ENCODE measurements at regions not wholly inside any gene's neighbourhood (a gene's known extent, or its start where the extent isn't known, plus 50 kb on each side); places are given as distances from the start of the nearest gene placed in this dataset.

DNA sequence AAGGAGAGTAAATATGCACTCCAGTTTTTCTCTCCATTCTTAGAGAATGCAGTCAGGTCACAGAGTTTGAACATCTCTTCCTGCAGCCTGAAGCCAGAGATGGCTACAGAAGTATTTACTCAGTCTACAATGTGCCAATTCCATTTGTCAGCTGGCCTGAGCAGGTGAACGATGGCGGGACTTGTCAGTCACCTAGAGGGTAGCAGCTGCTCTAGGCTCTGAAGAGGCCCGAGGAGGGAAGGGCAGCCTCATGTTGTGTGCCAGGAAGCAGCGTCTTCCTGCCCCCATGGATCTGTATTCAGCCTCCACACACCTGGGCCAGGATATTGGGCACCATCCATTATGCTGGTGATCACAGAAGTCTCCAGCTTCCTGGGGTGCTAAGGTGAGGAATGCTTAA is 316.7 kb upstream of the CHAC2 start:
- TF ChIP-seq NR2C1 (IDR thresholded peaks at IDR 0.05) = no peak
- TF ChIP-seq SREBF2 (IDR thresholded peaks at IDR 0.05; ENCODE audit: low read length) = no peak
- no peak for TF ChIP-seq TAF1 (IDR thresholded peaks at IDR 0.05; ENCODE audit: borderline replicate concordance, low read depth, low read length)
- TF ChIP-seq, protein P1, sequence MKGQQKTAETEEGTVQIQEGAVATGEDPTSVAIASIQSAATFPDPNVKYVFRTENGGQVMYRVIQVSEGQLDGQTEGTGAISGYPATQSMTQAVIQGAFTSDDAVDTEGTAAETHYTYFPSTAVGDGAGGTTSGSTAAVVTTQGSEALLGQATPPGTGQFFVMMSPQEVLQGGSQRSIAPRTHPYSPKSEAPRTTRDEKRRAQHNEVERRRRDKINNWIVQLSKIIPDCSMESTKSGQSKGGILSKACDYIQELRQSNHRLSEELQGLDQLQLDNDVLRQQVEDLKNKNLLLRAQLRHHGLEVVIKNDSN (IDR thresholded peaks at IDR 0.05; ENCODE audit: borderline replicate concordance, extremely low read length, insufficient read depth, low read depth, low read length) = no peak
- TF ChIP-seq GABPA (IDR thresholded peaks at IDR 0.05; ENCODE audit: low read depth) = no peak
- TF ChIP-seq, protein P2, sequence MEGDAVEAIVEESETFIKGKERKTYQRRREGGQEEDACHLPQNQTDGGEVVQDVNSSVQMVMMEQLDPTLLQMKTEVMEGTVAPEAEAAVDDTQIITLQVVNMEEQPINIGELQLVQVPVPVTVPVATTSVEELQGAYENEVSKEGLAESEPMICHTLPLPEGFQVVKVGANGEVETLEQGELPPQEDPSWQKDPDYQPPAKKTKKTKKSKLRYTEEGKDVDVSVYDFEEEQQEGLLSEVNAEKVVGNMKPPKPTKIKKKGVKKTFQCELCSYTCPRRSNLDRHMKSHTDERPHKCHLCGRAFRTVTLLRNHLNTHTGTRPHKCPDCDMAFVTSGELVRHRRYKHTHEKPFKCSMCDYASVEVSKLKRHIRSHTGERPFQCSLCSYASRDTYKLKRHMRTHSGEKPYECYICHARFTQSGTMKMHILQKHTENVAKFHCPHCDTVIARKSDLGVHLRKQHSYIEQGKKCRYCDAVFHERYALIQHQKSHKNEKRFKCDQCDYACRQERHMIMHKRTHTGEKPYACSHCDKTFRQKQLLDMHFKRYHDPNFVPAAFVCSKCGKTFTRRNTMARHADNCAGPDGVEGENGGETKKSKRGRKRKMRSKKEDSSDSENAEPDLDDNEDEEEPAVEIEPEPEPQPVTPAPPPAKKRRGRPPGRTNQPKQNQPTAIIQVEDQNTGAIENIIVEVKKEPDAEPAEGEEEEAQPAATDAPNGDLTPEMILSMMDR (IDR thresholded peaks at IDR 0.05 in 2 of 3, conservative IDR thresholded peaks at IDR 0.05 in 1 of 3; ENCODE audit: control insufficient read depth in 2 of 3, extremely low read depth in 1 of 3, insufficient read depth in 1 of 3, low read depth in 3 of 3, low read length in 3 of 3) = no peak
- TF ChIP-seq POLR2AphosphoS5 (IDR thresholded peaks at IDR 0.05; ENCODE audit: low read length) = no peak
- TF ChIP-seq STAT3 (IDR thresholded peaks at IDR 0.05; ENCODE audit: low read depth, low read length) = no peak
- TF ChIP-seq RAD21 (IDR thresholded peaks at IDR 0.05; ENCODE audit: insufficient read depth, low read depth, low read length) = no peak
- TF ChIP-seq, protein P3, sequence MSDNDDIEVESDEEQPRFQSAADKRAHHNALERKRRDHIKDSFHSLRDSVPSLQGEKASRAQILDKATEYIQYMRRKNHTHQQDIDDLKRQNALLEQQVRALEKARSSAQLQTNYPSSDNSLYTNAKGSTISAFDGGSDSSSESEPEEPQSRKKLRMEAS (IDR thresholded peaks at IDR 0.05; ENCODE audit: low read depth, low read length) = no peak
- TF ChIP-seq EP300 (IDR thresholded peaks at IDR 0.05; ENCODE audit: borderline replicate concordance in 1 of 2, control insufficient read depth in 1 of 2, low read depth in 2 of 2, low read length in 2 of 2) = no peak
- TF ChIP-seq, protein P4, sequence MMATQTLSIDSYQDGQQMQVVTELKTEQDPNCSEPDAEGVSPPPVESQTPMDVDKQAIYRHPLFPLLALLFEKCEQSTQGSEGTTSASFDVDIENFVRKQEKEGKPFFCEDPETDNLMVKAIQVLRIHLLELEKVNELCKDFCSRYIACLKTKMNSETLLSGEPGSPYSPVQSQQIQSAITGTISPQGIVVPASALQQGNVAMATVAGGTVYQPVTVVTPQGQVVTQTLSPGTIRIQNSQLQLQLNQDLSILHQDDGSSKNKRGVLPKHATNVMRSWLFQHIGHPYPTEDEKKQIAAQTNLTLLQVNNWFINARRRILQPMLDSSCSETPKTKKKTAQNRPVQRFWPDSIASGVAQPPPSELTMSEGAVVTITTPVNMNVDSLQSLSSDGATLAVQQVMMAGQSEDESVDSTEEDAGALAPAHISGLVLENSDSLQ (IDR thresholded peaks at IDR 0.05) = no peak
- no peak for TF ChIP-seq CHD2 (IDR thresholded peaks at IDR 0.05; ENCODE audit: borderline replicate concordance, low read depth, low read length)
- TF ChIP-seq, protein P5, sequence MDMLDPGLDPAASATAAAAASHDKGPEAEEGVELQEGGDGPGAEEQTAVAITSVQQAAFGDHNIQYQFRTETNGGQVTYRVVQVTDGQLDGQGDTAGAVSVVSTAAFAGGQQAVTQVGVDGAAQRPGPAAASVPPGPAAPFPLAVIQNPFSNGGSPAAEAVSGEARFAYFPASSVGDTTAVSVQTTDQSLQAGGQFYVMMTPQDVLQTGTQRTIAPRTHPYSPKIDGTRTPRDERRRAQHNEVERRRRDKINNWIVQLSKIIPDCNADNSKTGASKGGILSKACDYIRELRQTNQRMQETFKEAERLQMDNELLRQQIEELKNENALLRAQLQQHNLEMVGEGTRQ (IDR thresholded peaks at IDR 0.05; ENCODE audit: borderline replicate concordance, low read depth, low read length) = no peak
